HL-60 (cell line): ENCODE measurements at regions not wholly inside any gene's neighbourhood (a gene's known extent, or its start where the extent isn't known, plus 50 kb on each side); places are given as distances from the start of the nearest gene placed in this dataset.

Source experiments
- DNase-seq, 2 experiments: peaks; one replicate each; pipeline ENCODE4 v3.0.0-alpha.2; 2010 to 2020; ENCODE audit warnings: low read depth in 1 of 2, low spot score in 1 of 2
- H3K27ac ChIP-seq: fragments of 250-450 bp; sonication (Bioruptor Pico); replicated peaks from 2 replicates; pipeline ENCODE4 v1.5.1; 2020; ENCODE audit warnings: mild to moderate bottlenecking, moderate library complexity
- H3K27me3 ChIP-seq: fragments of 250-450 bp; sonication (Bioruptor Pico); 2 replicates; pipeline ENCODE4 v1.5.1; 2021; ENCODE audit warnings: mild to moderate bottlenecking, moderate library complexity; ENCODE audit not compliant: insufficient read depth, poor library complexity, severe bottlenecking
- H3K4me3 ChIP-seq: replicated peaks from 2 replicates; pipeline ENCODE4 v1.5.1; 2011; ENCODE audit warnings: mild to moderate bottlenecking, control low read depth, low read length; ENCODE audit not compliant: insufficient read depth
- GABPA ChIP-seq: IDR thresholded peaks from 2 replicates; pipeline ENCODE4 v1.6.1; 2012; ENCODE audit warnings: low read depth
- POLR2AphosphoS5 ChIP-seq: IDR thresholded peaks from 2 replicates; pipeline ENCODE4 v1.6.1; 2012; ENCODE audit warnings: low read depth
- SPI1 ChIP-seq: IDR thresholded peaks from 2 replicates; pipeline ENCODE4 v1.6.1; 2012; ENCODE audit warnings: low read depth, mild to moderate bottlenecking, borderline replicate concordance
- TF ChIP-seq, protein P1 (sequence below): IDR thresholded peaks from one replicate; pipeline ENCODE4 v1.5.1; 2011; ENCODE audit warnings: low read length, control low read depth, inconsistent platforms; ENCODE audit not compliant: insufficient read depth
- TF ChIP-seq, protein P2 (sequence below): IDR thresholded peaks from 2 replicates; pipeline ENCODE4 v1.6.1; 2012; ENCODE audit warnings: low read depth; ENCODE audit not compliant: insufficient replicate concordance

DNA sequence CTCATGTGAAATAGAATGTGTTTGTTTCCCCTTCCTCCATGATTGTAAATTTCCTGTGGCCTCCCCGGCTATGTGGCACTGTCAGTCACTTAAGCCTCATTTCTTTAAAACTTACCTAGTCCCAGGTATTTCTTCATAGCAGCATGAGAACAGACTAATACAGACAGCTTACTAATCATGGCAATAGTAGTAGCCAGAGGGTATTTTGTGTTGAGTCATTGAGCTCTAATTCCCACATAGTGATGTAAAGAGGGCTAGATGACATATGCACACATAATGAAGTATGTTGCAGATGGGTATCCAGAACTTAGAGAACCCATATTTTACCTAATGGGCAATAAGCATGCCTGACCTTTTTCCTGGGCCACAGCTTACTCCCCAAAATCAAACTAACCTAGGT lies 1197.2 kb downstream of the PCDH7 start:
- Histone ChIP-seq H3K27me3 (no peaks in the 10 kb centered on the region), H3K27ac (no peak overlapping the region), H3K4me3 (no peak overlapping the region)
- TF ChIP-seq GABPA = no peak
- DNase-seq = no peak

DNA sequence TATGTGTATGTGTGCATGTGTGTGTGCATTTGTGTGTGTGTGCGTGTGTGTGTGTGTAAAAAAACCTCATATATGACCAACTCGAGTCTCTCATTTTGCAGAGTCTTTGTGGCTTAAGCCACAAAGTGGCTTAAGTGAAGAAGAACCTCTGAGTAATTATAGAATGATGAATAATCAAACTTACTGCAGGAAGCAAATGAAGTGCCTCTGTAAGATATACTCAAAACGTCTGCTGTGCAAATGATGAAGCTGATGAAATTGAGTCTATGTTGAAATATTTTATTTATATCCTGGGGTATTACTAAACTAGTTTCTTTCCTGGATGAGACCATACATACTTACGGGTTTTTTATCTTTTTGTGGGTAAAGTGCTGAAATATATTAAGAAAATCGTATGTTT lies 1198.7 kb downstream of the PCDH7 start:
- Histone ChIP-seq H3K27ac (no peak overlapping the region), H3K4me3 (no peak overlapping the region), H3K27me3 (no peaks in the 10 kb centered on the region)
- no peak for TF ChIP-seq SPI1
- TF ChIP-seq POLR2AphosphoS5 = no peak
- TF ChIP-seq, protein P1, sequence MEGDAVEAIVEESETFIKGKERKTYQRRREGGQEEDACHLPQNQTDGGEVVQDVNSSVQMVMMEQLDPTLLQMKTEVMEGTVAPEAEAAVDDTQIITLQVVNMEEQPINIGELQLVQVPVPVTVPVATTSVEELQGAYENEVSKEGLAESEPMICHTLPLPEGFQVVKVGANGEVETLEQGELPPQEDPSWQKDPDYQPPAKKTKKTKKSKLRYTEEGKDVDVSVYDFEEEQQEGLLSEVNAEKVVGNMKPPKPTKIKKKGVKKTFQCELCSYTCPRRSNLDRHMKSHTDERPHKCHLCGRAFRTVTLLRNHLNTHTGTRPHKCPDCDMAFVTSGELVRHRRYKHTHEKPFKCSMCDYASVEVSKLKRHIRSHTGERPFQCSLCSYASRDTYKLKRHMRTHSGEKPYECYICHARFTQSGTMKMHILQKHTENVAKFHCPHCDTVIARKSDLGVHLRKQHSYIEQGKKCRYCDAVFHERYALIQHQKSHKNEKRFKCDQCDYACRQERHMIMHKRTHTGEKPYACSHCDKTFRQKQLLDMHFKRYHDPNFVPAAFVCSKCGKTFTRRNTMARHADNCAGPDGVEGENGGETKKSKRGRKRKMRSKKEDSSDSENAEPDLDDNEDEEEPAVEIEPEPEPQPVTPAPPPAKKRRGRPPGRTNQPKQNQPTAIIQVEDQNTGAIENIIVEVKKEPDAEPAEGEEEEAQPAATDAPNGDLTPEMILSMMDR = no peak
- TF ChIP-seq GABPA = no peak
- TF ChIP-seq, protein P2, sequence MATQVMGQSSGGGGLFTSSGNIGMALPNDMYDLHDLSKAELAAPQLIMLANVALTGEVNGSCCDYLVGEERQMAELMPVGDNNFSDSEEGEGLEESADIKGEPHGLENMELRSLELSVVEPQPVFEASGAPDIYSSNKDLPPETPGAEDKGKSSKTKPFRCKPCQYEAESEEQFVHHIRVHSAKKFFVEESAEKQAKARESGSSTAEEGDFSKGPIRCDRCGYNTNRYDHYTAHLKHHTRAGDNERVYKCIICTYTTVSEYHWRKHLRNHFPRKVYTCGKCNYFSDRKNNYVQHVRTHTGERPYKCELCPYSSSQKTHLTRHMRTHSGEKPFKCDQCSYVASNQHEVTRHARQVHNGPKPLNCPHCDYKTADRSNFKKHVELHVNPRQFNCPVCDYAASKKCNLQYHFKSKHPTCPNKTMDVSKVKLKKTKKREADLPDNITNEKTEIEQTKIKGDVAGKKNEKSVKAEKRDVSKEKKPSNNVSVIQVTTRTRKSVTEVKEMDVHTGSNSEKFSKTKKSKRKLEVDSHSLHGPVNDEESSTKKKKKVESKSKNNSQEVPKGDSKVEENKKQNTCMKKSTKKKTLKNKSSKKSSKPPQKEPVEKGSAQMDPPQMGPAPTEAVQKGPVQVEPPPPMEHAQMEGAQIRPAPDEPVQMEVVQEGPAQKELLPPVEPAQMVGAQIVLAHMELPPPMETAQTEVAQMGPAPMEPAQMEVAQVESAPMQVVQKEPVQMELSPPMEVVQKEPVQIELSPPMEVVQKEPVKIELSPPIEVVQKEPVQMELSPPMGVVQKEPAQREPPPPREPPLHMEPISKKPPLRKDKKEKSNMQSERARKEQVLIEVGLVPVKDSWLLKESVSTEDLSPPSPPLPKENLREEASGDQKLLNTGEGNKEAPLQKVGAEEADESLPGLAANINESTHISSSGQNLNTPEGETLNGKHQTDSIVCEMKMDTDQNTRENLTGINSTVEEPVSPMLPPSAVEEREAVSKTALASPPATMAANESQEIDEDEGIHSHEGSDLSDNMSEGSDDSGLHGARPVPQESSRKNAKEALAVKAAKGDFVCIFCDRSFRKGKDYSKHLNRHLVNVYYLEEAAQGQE = no peak
- DNase-seq = peak in 1 of 2 experiments; percentile 84

DNA sequence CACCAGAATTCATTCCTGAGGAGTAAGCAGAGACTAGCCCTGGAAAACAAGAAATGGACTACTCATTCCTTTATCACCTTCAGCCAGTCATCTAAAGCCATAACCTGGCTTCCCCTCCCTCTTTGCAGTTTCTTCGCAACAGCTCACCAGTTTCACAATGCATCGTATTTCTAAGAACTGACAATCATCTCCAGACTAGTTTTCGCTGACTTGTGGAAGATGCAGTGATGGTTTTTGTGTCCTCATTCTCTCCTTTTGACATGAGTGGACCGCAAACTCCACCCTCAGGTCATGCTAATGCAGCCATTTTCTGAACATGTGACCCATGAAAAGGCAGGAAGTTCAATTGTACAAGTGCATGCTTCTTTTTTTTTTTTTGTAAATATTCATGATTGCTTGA lies 1203.5 kb downstream of the PCDH7 start:
- TF ChIP-seq POLR2AphosphoS5 (no peak), SPI1 (no peak), GABPA (no peak)
- TF ChIP-seq, protein P2 = no peak
- TF ChIP-seq, protein P1 = no peak
- H3K27me3 ChIP-seq = no peaks in the 10 kb centered on the region
- no peak overlapping the region for H3K27ac ChIP-seq
- DNase-seq = peak in 1 of 2 experiments; percentile 18
- H3K4me3 ChIP-seq = no peak overlapping the region

DNA sequence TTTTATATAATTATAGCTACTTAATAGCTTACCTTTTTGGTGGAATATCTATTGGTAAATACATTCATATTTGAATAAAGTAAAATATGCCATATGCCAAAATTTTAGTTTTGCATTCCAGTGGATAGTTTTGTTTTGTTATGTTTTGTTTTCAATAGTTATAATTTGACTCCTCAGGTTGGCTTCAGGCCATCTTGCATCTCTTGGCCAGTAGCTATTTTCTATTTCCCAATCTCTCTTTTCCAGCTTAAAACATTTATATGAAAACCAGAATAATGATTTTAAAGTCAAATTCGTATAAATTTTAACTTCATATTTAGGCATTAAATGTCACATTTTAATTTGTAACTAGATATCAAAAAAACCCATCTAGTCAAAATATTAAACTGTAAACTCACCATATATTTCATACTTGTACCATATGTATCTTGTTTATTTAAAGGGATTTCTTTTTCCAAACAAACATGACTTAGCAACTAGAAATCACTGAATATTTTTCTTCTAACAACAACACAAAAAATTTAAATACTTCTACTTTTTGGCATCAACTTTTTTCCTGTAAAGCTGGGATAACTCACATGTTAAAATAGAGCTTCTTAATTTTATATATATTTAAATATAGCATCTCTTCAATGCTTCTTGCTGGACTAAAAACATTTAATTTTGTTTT lies 1209.6 kb downstream of the PCDH7 start:
- DNase-seq = no peak
- TF ChIP-seq SPI1 (no peak), POLR2AphosphoS5 (no peak), GABPA (no peak)
- TF ChIP-seq, protein P1 = no peak
- TF ChIP-seq, protein P2 = no peak
- H3K27me3 ChIP-seq = no peaks in the 10 kb centered on the region
- H3K27ac ChIP-seq = no peak overlapping the region
- H3K4me3 ChIP-seq = no peak overlapping the region
